ENCODE measurements at regions not wholly inside any gene's neighbourhood (a gene's known extent, or its start where the extent isn't known, plus 50 kb on each side); places are given as distances from the start of the nearest gene placed in this dataset.
"Not testable (repeated sequence)": the region's sequence is repeated elsewhere in the genome, so short reads cannot be mapped to it uniquely, and the experiment has no call there.

DNA sequence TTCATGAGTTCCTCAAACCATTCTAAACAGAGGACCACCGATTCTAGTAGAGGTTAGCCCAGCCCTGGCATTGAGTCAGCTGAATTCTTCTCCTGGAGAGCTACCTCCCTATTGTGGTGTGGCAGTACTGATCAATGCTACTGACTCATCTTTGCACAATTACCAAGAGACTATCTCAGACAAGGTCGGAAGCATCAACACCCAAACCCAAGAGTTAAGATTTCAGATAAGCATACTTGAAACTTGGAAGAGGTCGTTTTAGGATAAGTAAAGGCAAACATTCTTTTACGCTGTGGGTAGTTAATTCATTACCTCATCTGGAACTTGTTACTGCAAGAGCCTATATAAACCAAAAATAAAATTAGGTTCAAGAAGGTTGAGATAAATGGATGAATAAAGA is 154.6 kb upstream of the NRBF2 start:
- no peak overlapping the region for H3K4me3 ChIP-seq (ENCODE audit: extremely low read depth, insufficient read depth, low read length, poor library complexity, severe bottlenecking)
- peaks cover 5% of the 10 kb centered on the region for H3K4me1 ChIP-seq (ENCODE audit: control insufficient read depth, insufficient read depth, low read length, poor library complexity, severe bottlenecking)
- peaks cover 10% of the 10 kb centered on the region for H3K9me3 ChIP-seq (ENCODE audit: control insufficient read depth, low read length)
- H3K36me3 ChIP-seq (ENCODE audit: control insufficient read depth, insufficient read depth, low read length) = no peaks in the 10 kb centered on the region
- 88% methylated on average over 1 of the region's 4 CpGs; no CpG with 5 or more reads in 1 of the 2 experiments for WGBS, 2 experiments (ENCODE audit: insufficient coverage in 2 of 2)
- no peak overlapping the region for H3K27ac ChIP-seq (ENCODE audit: low read depth, low read length, severe bottlenecking)

DNA sequence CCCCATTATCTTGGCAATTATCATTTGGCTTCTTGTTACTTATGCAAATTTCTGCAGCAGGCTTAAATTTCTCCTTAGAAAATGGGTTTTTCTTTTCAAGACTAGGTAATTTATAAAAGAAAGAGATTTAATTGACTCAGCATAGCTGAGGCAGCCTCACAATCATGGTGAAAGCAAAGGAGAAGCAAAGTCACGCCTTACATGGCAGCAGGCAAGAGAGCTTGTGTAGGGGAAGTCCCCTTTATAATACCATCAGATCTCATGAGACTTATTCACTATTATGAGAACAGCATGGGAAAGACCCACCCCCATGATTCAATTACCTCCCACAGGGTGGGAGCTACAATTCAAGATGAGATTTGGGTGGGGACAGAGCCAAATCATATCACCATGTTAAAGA is 158.3 kb upstream of the NRBF2 start:
- 60 to 100% methylated on average over 1 of the region's 1 CpG for WGBS, 2 experiments (ENCODE audit: insufficient coverage in 2 of 2)
- H3K4me1 ChIP-seq (ENCODE audit: control insufficient read depth, insufficient read depth, low read length, poor library complexity, severe bottlenecking); H3K9me3 ChIP-seq (ENCODE audit: control insufficient read depth, low read length); H3K27ac ChIP-seq (ENCODE audit: low read depth, low read length, severe bottlenecking); H3K4me3 ChIP-seq (ENCODE audit: extremely low read depth, insufficient read depth, low read length, poor library complexity, severe bottlenecking); H3K36me3 ChIP-seq (ENCODE audit: control insufficient read depth, insufficient read depth, low read length): not testable (repeated sequence)

DNA sequence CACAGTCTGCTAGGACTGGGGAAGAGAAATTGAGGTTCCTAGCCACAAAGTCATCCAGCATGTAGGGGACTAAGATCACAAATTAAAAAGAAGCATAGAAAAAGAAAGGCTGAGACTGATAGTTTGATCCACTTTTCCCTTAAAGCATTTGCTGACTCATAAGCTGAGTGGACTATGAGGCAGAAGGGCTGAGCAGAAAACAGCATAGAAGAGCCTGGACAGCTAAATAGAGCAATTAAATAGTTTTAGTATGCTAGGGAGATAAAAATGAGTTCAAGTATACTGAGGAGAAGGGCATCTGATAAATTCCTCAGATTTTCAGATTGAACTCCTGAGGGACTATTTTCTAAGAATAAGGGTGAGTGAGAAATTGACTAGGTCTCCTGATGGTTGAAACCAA is 155.9 kb upstream of the EGR2 start:
- peaks cover 10% of the 10 kb centered on the region for H3K9me3 ChIP-seq (ENCODE audit: control insufficient read depth, low read length)
- no peak overlapping the region for H3K4me3 ChIP-seq (ENCODE audit: extremely low read depth, insufficient read depth, low read length, poor library complexity, severe bottlenecking)
- H3K4me1 ChIP-seq (ENCODE audit: control insufficient read depth, insufficient read depth, low read length, poor library complexity, severe bottlenecking) = no peaks in the 10 kb centered on the region
- no peak overlapping the region for H3K27ac ChIP-seq (ENCODE audit: low read depth, low read length, severe bottlenecking)
- no peaks in the 10 kb centered on the region for H3K36me3 ChIP-seq (ENCODE audit: control insufficient read depth, insufficient read depth, low read length)

- Histone ChIP-seq H3K9me3 (ENCODE audit: control insufficient read depth, low read length) (no peaks in the 10 kb centered on the region), H3K4me1 (ENCODE audit: control insufficient read depth, insufficient read depth, low read length, poor library complexity, severe bottlenecking) (peaks cover 6% of the 10 kb centered on the region)
Observed at GRCh38 chr10:62964026-62964425, 147.9 kb upstream of the EGR2 start.

DNA sequence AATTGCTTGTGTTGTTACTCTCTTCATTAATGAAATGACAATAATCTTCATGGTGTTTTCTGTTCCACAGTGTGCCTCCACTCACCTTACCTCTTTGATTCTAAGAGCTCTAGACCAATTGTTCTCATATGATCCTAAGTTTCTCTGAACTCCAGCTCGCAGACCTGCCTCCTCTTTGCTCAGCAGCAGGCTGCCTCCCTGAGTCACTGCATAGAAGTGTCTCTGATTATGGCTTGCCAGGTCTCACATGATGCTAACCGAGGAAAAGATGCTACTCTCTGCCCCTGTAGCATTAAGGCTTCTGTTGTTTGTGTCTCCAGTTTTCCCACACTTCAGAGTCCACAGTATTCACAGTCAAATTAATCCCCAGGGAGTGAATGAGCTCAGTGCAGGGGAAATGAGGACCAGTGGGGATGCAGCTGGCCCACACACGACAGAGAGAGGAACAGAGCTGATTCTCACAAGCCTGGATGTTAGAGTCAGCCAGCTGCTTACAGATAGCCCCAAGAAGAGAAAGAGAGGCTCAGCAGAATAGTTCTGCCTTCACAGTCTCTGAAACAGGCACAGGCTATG is 145.9 kb upstream of the EGR2 start:
- no peak overlapping the region for H3K4me3 ChIP-seq (ENCODE audit: extremely low read depth, insufficient read depth, low read length, poor library complexity, severe bottlenecking)
- no peaks in the 10 kb centered on the region for H3K9me3 ChIP-seq (ENCODE audit: control insufficient read depth, low read length)
- no peaks in the 10 kb centered on the region for H3K36me3 ChIP-seq (ENCODE audit: control insufficient read depth, insufficient read depth, low read length)
- H3K27ac ChIP-seq (ENCODE audit: low read depth, low read length, severe bottlenecking) = no peak overlapping the region
- H3K4me1 ChIP-seq (ENCODE audit: control insufficient read depth, insufficient read depth, low read length, poor library complexity, severe bottlenecking) = peaks cover 12% of the 10 kb centered on the region
- 63 to 64% methylated on average over 2 to 3 of the region's 3 CpGs for WGBS, 2 experiments (ENCODE audit: insufficient coverage in 2 of 2)

More at GRCh38 chr10:62964026-62964425, 147.9 kb upstream of the EGR2 start:
- H3K4me3 ChIP-seq (ENCODE audit: extremely low read depth, insufficient read depth, low read length, poor library complexity, severe bottlenecking) = no peak overlapping the region
- H3K27ac ChIP-seq (ENCODE audit: low read depth, low read length, severe bottlenecking) = no peak overlapping the region
- no peaks in the 10 kb centered on the region for H3K36me3 ChIP-seq (ENCODE audit: control insufficient read depth, insufficient read depth, low read length)
- WGBS, 2 experiments (ENCODE audit: insufficient coverage in 2 of 2) = 71 to 100% methylated on average over 1 to 2 of the region's 4 CpGs

DNA sequence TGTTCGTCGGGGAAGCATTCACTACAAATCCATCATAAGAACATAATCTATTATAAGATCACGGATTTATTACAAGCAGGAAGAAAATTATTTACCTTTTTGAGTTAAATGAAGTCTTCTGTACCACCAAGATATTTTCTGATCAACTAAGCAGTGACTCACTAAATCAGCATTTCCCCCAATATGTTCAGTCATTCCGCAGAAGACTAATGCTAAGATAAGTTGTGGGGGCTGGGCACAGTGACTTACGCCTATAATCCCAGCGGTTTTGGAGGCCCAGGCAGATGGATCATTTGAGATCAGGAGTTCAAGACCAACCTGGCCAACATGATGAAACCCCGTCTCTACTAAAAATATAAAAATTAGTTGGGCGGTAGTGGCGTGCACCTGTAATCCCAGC is 144.2 kb upstream of the EGR2 start:
- Histone ChIP-seq H3K4me3 (ENCODE audit: extremely low read depth, insufficient read depth, low read length, poor library complexity, severe bottlenecking) (no peak overlapping the region), H3K36me3 (ENCODE audit: control insufficient read depth, insufficient read depth, low read length) (no peaks in the 10 kb centered on the region), H3K9me3 (ENCODE audit: control insufficient read depth, low read length) (no peaks in the 10 kb centered on the region), H3K4me1 (ENCODE audit: control insufficient read depth, insufficient read depth, low read length, poor library complexity, severe bottlenecking) (peaks cover 12% of the 10 kb centered on the region), H3K27ac (ENCODE audit: low read depth, low read length, severe bottlenecking) (no peak overlapping the region)
- 86% methylated on average over 5 to 6 of the region's 9 CpGs for WGBS, 2 experiments (ENCODE audit: insufficient coverage in 2 of 2)

- Histone ChIP-seq H3K9me3 (ENCODE audit: control insufficient read depth, low read length) (no peaks in the 10 kb centered on the region), H3K27ac (ENCODE audit: low read depth, low read length, severe bottlenecking) (no peak overlapping the region), H3K4me3 (ENCODE audit: extremely low read depth, insufficient read depth, low read length, poor library complexity, severe bottlenecking) (no peak overlapping the region), H3K36me3 (ENCODE audit: control insufficient read depth, insufficient read depth, low read length) (no peaks in the 10 kb centered on the region), H3K4me1 (ENCODE audit: control insufficient read depth, insufficient read depth, low read length, poor library complexity, severe bottlenecking) (peaks cover 12% of the 10 kb centered on the region)
- WGBS, 2 experiments (ENCODE audit: insufficient coverage in 2 of 2) = 69 to 87% methylated on average over 2 to 3 of the region's 5 CpGs
Observed at GRCh38 chr10:62959553-62959952, 143.4 kb upstream of the EGR2 start.

GRCh38 chr10:62958980-62959379 is 142.8 kb upstream of the EGR2 start:
- Histone ChIP-seq H3K36me3 (ENCODE audit: control insufficient read depth, insufficient read depth, low read length) (no peaks in the 10 kb centered on the region), H3K4me1 (ENCODE audit: control insufficient read depth, insufficient read depth, low read length, poor library complexity, severe bottlenecking) (peaks cover 12% of the 10 kb centered on the region), H3K27ac (ENCODE audit: low read depth, low read length, severe bottlenecking) (no peak overlapping the region), H3K4me3 (ENCODE audit: extremely low read depth, insufficient read depth, low read length, poor library complexity, severe bottlenecking) (no peak overlapping the region), H3K9me3 (ENCODE audit: control insufficient read depth, low read length) (no peaks in the 10 kb centered on the region)
- 100% methylated on average over 1 of the region's 1 CpG for WGBS, 2 experiments (ENCODE audit: insufficient coverage in 2 of 2)

DNA sequence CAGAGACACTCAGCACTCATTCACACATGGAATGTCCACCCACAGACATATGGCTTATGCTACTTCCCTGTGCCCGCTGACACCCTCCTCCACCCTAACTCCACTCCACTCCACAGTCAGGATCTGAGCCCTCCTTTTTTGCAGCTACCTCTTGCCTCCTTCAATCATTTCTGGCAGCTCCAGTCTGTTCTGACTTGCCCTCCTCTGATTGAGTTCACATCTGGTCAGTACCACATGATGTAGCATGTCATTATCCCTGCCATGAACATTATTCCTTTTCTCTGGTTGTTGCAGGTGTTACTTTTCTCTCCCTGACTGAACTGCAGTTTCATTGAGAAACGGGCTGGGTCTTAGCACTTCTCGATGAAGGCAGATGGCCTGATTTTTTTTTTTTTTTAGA is 130.1 kb upstream of the EGR2 start:
- no peaks in the 10 kb centered on the region for H3K4me1 ChIP-seq (ENCODE audit: control insufficient read depth, insufficient read depth, low read length, poor library complexity, severe bottlenecking)
- H3K36me3 ChIP-seq (ENCODE audit: control insufficient read depth, insufficient read depth, low read length) = no peaks in the 10 kb centered on the region
- H3K9me3 ChIP-seq (ENCODE audit: control insufficient read depth, low read length) = no peaks in the 10 kb centered on the region
- WGBS, 2 experiments (ENCODE audit: insufficient coverage in 2 of 2) = 89 to 94% methylated on average over 3 of the region's 3 CpGs
- H3K27ac ChIP-seq (ENCODE audit: low read depth, low read length, severe bottlenecking) = no peak overlapping the region
- no peak overlapping the region for H3K4me3 ChIP-seq (ENCODE audit: extremely low read depth, insufficient read depth, low read length, poor library complexity, severe bottlenecking)

DNA sequence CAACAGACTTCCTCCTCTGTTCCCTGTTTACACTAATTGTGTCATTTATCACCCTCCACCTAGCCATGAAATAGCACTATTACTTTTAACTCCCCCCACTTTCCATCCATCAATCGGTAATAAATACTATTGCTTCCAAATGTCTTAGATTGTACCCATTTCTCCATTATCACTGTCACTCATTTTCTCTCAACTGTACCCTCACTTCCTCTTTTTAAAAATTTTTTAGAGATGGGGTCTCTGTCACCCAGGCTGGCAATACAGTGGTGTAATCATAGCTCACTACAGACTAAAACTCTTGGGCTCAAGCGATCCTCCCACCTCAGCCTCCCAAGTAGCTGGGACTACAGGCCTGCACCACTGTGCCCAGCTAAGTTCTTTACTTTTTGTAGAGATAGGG is 123.5 kb upstream of the EGR2 start:
- 67 to 82% methylated on average over 1 to 2 of the region's 2 CpGs for WGBS, 2 experiments (ENCODE audit: insufficient coverage in 2 of 2)
- Histone ChIP-seq H3K9me3 (ENCODE audit: control insufficient read depth, low read length) (no peaks in the 10 kb centered on the region), H3K27ac (ENCODE audit: low read depth, low read length, severe bottlenecking) (no peak overlapping the region)

DNA sequence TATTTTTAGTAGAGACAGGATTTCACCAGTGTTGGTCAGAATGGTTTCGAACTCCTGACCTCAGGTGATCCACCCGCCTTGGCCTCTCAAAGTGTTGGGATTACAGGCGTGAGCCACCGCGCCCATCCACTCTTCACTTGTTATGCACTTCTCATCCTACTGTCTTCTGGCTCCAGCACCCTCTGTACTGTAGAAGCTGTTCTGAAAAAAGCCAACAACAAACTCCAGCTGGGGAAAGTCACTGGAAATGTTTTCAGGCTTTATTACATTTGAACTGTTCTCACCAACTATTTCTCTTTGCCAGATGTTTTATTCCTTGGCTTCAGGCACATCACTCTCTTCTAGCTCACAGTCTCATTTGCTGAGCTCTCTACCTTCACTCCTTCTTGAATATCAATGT is 122.5 kb upstream of the EGR2 start:
- Histone ChIP-seq H3K36me3 (ENCODE audit: control insufficient read depth, insufficient read depth, low read length) (no peaks in the 10 kb centered on the region), H3K9me3 (ENCODE audit: control insufficient read depth, low read length) (no peaks in the 10 kb centered on the region), H3K27ac (ENCODE audit: low read depth, low read length, severe bottlenecking) (no peak overlapping the region), H3K4me3 (ENCODE audit: extremely low read depth, insufficient read depth, low read length, poor library complexity, severe bottlenecking) (no peak overlapping the region), H3K4me1 (ENCODE audit: control insufficient read depth, insufficient read depth, low read length, poor library complexity, severe bottlenecking) (peaks cover 5% of the 10 kb centered on the region)
- 86 to 100% methylated on average over 5 of the region's 5 CpGs for WGBS, 2 experiments (ENCODE audit: insufficient coverage in 2 of 2)

More for the DNA sequence above, 123.5 kb upstream of the EGR2 start:
- no peaks in the 10 kb centered on the region for H3K36me3 ChIP-seq (ENCODE audit: control insufficient read depth, insufficient read depth, low read length)
- no peaks in the 10 kb centered on the region for H3K4me1 ChIP-seq (ENCODE audit: control insufficient read depth, insufficient read depth, low read length, poor library complexity, severe bottlenecking)
- H3K4me3 ChIP-seq (ENCODE audit: extremely low read depth, insufficient read depth, low read length, poor library complexity, severe bottlenecking) = no peak overlapping the region
